BJ (cell line): ENCODE measurements at regions not wholly inside any gene's neighbourhood (a gene's known extent, or its start where the extent isn't known, plus 50 kb on each side); places are given as distances from the start of the nearest gene placed in this dataset.

ENCODE experiments used
- CTCF ChIA-PET: fragments of 350-600 bp; formaldehyde crosslinking; extraction: SDS; loops from one replicate; lab custom pipeline; 2021; ENCODE audit warnings: antibody characterized with exemption, inconsistent platforms; lab: Yijun Ruan, JAX
- POLR2A ChIA-PET: fragments of 300-600 bp; sonication (Branson Sonifier 250); formaldehyde crosslinking; extraction: SDS; loops from one replicate; lab custom pipeline; 2021; ENCODE audit warnings: antibody characterized with exemption; lab: Charles Lee
- DNase-seq: peaks from one replicate; pipeline ENCODE4 v3.0.0-alpha.2; 2011; ENCODE audit warnings: low read depth
- H3K27me3 ChIP-seq: 2 replicates; pipeline ENCODE4 v1.6.0; 2011; ENCODE audit warnings: low read length; ENCODE audit not compliant: control insufficient read depth, insufficient read depth
- H3K36me3 ChIP-seq: 2 replicates; pipeline ENCODE4 v1.5.1; 2011; ENCODE audit warnings: low read length; ENCODE audit not compliant: control insufficient read depth, insufficient read depth
- H3K4me3 ChIP-seq: 2 replicates; pipeline ENCODE4 v1.5.1; 2011; ENCODE audit warnings: low read depth, mild to moderate bottlenecking, control low read depth, low read length
- TF ChIP-seq, protein P1 (sequence below): IDR thresholded peaks from 2 replicates; pipeline ENCODE4 v1.5.1; 2011; ENCODE audit warnings: low read depth, mild to moderate bottlenecking, control low read depth, inconsistent platforms, low read length, moderate library complexity; ENCODE audit not compliant: insufficient read depth

DNA sequence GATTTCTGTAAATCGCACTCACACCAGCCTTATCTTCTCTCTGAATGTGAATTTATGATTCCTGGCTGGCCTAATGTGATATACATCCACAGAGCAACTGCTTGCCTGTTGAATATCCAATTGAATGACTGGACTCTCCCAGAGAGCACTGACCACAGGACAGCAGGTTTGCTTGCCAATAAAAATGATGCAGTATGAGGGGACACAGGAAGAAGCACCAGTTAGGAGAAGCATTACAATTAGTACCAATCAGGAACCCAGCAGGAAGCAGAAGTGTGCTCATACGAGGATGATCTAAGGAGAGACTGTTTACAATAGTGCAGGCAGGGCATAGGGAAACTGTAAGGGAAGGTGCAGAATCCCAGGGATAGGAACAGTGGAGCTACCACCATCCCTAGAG is 127.2 kb upstream of the ZNF366 start:
- ChIA-PET CTCF (no interaction called here), POLR2A (no interaction called here)
- no peak for DNase-seq
- Histone ChIP-seq H3K36me3 (no peaks in the 10 kb centered on the region), H3K4me3 (no peak overlapping the region), H3K27me3 (no peaks in the 10 kb centered on the region)
- TF ChIP-seq, protein P1, sequence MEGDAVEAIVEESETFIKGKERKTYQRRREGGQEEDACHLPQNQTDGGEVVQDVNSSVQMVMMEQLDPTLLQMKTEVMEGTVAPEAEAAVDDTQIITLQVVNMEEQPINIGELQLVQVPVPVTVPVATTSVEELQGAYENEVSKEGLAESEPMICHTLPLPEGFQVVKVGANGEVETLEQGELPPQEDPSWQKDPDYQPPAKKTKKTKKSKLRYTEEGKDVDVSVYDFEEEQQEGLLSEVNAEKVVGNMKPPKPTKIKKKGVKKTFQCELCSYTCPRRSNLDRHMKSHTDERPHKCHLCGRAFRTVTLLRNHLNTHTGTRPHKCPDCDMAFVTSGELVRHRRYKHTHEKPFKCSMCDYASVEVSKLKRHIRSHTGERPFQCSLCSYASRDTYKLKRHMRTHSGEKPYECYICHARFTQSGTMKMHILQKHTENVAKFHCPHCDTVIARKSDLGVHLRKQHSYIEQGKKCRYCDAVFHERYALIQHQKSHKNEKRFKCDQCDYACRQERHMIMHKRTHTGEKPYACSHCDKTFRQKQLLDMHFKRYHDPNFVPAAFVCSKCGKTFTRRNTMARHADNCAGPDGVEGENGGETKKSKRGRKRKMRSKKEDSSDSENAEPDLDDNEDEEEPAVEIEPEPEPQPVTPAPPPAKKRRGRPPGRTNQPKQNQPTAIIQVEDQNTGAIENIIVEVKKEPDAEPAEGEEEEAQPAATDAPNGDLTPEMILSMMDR, result no peak

DNA sequence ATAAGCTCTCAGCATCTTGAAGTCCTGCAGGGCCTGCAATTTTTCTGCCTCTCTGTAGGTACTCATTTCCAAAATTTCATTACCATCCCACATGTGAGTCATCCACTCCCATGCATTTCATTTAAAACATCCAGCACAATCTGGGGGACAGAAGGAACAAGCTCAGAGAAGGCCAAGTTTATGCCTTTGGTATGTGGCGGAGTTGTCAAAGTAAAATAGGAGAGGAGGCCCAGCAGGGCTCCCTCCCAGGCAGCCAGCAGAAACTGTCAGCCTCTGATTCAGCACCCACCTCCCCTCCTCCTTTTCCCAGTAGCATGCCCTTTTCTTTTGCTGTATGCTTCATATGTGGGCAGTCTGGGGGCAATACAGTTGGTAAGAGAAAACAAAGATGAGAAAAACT is 126.4 kb upstream of the ZNF366 start:
- DNase-seq, result peak; percentile 71
- Histone ChIP-seq H3K4me3 (no peak overlapping the region), H3K27me3 (no peaks in the 10 kb centered on the region), H3K36me3 (no peaks in the 10 kb centered on the region)
- CTCF ChIA-PET, result interaction anchor here (1.5 to 1.8 kb wide), 2 partner anchors 22 to 186 kb away, joined by 4 to 5 read pairs; no protein-coding TSS in a partner anchor
- POLR2A ChIA-PET, result no interaction called here
- TF ChIP-seq, protein P1, result peak; percentile 18; the same call in 1 of the 2 replicates

DNA sequence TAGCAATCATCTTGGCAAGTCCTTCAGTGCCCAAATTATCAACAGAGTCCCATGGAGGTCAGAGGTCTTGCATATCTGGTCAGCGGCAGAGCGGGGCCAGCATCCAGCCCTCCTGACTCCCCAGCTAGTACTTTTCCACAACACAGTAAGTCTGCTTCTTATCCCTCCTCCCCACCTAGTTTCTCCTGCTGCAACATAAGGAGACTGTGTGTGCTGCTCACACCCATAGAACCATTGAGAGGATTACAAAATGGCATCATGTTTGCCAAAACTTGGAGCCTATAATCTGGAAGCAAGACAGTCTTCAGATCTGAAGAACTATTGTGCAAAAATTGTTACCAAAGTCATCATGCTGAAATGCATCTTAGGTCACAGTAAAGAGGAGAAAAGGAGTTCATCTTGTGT is 125.8 kb upstream of the ZNF366 start:
- CTCF ChIA-PET, result interaction anchor here (1.5 to 1.8 kb wide), 3 partner anchors 9 to 186 kb away, joined by 3 to 5 read pairs (median 4); no protein-coding TSS in a partner anchor
- Histone ChIP-seq H3K4me3 (no peak overlapping the region), H3K27me3 (no peaks in the 10 kb centered on the region), H3K36me3 (no peaks in the 10 kb centered on the region)
- DNase-seq, result no peak
- TF ChIP-seq, protein P1, result no peak
- POLR2A ChIA-PET, result no interaction called here

DNA sequence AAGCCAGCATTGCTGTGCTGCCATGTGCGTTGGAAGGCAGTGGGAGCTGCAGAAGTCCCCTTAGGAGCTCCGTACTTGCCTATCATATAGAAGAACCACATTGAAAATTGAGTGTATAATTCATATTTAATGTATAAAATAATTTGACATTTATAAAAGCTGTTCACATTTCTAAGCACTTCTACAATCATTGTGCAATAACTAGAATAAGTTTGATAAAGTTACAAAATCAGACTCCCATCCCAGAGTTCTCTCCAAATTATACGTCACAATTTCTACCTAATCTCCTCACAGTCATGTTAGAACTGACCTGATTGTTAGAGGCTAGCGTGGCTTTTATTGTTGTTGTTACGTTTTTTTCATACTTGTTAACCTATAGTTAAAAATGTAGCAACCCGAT is 123.5 kb upstream of the ZNF366 start:
- CTCF ChIA-PET, result interaction anchor here (0.7 to 1.4 kb wide), 4 partner anchors 9 to 188 kb away, joined by 3 to 4 read pairs (median 3); no protein-coding TSS in a partner anchor

DNA sequence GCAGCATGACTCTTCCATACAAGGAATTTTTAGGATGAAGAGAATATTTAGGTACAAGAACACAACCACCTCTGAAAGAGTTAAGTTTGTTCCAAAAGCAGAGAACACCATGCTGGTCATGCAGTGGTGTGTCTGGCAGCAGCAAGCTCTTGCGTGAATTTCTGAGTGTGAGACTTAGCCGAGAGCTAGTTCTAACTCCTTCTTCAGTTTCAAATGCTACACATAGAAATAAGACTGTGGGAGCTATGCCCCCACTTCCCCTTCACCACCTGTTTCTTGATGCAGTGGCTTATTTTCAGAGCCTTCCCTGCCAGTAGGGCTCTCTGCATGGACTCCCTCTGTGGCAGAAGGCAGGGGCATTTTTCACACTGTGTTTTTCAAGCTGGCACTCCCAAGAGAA is 122.9 kb upstream of the ZNF366 start:
- Histone ChIP-seq H3K27me3 (no peaks in the 10 kb centered on the region), H3K4me3 (no peak overlapping the region), H3K36me3 (no peaks in the 10 kb centered on the region)
- no peak for DNase-seq
- ChIA-PET POLR2A (no interaction called here), CTCF (interaction anchor here (0.6 to 1.4 kb wide), 5 partner anchors 8 to 189 kb away, joined by 3 to 4 read pairs (median 3); no protein-coding TSS in a partner anchor)
- TF ChIP-seq, protein P1, result no peak

More for the DNA sequence above, 123.5 kb upstream of the ZNF366 start:
- TF ChIP-seq, protein P1, result no peak
- POLR2A ChIA-PET, result no interaction called here
- no peak overlapping the region for H3K4me3 ChIP-seq
- no peaks in the 10 kb centered on the region for H3K27me3 ChIP-seq
- no peaks in the 10 kb centered on the region for H3K36me3 ChIP-seq
- no peak for DNase-seq
